GM06990 (cell line): ENCODE measurements at regions not wholly inside any gene's neighbourhood (a gene's known extent, or its start where the extent isn't known, plus 50 kb on each side); places are given as distances from the start of the nearest gene placed in this dataset.

Source experiments
- DNase-seq: peaks from one replicate; pipeline ENCODE4 v3.0.0-alpha.2; 2011; ENCODE audit not compliant: insufficient read length; ENCODE audit errors: extremely low read depth
- H3K27me3 ChIP-seq: replicated peaks from 2 replicates; pipeline ENCODE4 v1.6.0; 2011; ENCODE audit warnings: low read length; ENCODE audit not compliant: control insufficient read depth, insufficient read depth
- H3K36me3 ChIP-seq: 2 replicates; pipeline ENCODE4 v1.5.1; 2011; ENCODE audit warnings: low read length; ENCODE audit not compliant: control insufficient read depth, insufficient read depth
- H3K4me3 ChIP-seq: replicated peaks from 2 replicates; pipeline ENCODE4 v1.5.1; 2011; ENCODE audit warnings: low read depth, mild to moderate bottlenecking, control low read depth, low read length
- TF ChIP-seq, protein P1 (sequence below): IDR thresholded peaks from 2 replicates; pipeline ENCODE4 v1.5.1; 2011; ENCODE audit warnings: low read length, control low read depth, mild to moderate bottlenecking, inconsistent platforms; ENCODE audit not compliant: insufficient read depth, poor library complexity, severe bottlenecking

DNA sequence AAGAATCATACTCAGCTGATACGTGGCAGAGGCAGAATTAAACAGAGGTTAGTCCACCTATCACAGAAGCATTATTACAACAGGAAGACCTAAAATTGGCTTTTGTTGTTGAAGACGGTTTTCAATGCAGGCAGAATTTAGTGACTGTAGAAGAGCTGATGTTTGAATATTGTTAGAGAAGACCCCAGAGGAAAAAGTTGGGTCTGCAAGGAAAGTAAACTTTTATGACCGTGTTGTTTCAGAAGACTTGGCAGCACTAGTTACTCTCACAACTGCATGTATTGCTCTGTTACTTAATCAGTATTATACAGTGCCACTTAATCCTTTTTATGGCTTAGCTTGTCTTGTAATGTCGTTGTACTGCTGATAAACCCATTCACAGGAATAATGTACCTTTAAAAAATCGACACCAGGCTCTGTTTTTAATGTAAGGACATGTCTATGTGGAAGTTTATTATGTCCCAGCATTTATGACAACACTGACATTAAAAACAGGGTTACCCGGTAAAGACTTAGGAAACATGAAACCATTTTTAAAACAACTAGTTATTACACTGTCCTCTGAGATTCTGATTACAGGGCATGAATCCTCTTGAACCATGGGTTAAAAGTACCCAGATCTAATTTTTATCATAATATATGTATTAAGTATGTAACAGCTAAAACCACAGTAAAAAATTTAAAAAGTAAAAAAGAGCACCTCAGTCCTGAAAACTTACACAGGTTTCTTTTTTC is 235.4 kb downstream of the TTLL7 start:
- no peaks in the 10 kb centered on the region for H3K36me3 ChIP-seq
- TF ChIP-seq, protein P1, sequence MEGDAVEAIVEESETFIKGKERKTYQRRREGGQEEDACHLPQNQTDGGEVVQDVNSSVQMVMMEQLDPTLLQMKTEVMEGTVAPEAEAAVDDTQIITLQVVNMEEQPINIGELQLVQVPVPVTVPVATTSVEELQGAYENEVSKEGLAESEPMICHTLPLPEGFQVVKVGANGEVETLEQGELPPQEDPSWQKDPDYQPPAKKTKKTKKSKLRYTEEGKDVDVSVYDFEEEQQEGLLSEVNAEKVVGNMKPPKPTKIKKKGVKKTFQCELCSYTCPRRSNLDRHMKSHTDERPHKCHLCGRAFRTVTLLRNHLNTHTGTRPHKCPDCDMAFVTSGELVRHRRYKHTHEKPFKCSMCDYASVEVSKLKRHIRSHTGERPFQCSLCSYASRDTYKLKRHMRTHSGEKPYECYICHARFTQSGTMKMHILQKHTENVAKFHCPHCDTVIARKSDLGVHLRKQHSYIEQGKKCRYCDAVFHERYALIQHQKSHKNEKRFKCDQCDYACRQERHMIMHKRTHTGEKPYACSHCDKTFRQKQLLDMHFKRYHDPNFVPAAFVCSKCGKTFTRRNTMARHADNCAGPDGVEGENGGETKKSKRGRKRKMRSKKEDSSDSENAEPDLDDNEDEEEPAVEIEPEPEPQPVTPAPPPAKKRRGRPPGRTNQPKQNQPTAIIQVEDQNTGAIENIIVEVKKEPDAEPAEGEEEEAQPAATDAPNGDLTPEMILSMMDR, result no peak
- no peak for DNase-seq
- no peak overlapping the region for H3K4me3 ChIP-seq
- no peaks in the 10 kb centered on the region for H3K27me3 ChIP-seq

DNA sequence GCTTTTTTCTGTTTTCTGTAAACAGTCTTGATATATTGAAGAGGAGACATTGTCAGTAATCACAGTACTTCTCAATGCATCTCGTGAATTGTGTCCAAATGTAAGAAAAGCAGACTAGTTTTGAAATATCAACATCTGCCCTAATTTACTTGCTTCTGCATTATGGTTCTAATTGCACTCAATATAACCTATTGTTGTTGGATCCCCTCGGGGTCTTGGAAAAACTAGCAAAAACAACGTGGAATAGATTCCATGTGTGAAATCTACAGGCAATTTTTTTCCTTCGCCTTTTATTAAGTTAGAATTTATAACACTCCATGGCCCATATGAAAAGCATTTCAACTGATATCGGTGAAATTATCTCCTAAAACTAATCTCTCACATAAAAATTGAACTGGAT is 236.5 kb downstream of the TTLL7 start:
- DNase-seq, result no peak
- TF ChIP-seq, protein P1, result no peak
- Histone ChIP-seq H3K4me3 (no peak overlapping the region), H3K36me3 (no peaks in the 10 kb centered on the region), H3K27me3 (no peaks in the 10 kb centered on the region)

DNA sequence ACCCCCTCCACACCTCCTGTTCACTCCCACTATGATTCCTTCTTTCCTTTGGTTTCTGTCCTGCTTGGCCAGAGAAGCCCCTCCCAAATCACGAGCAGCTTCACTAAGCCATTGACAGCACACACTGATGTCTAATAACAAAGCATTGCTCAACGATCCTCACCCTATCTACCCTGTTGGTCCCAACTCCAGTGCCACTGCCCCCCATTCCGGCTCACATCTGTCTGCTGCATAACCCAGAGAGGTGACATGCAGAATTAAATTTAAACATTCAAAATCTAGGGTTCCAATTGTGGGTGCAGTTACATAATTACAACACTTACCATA is 236.9 kb downstream of the TTLL7 start:
- no peak for DNase-seq
- Histone ChIP-seq H3K4me3 (no peak overlapping the region), H3K36me3 (no peaks in the 10 kb centered on the region), H3K27me3 (no peaks in the 10 kb centered on the region)
- TF ChIP-seq, protein P1, result no peak

GRCh38 chr1:83761167-83762038 is 237.5 kb downstream of the TTLL7 start:
- no peaks in the 10 kb centered on the region for H3K27me3 ChIP-seq

GRCh38 chr1:83760226-83761021 is 238.5 kb downstream of the TTLL7 start:
- no peak overlapping the region for H3K4me3 ChIP-seq

More at GRCh38 chr1:83761167-83762038, 237.5 kb downstream of the TTLL7 start:
- no peaks in the 10 kb centered on the region for H3K36me3 ChIP-seq
- TF ChIP-seq, protein P1, result no peak
- no peak overlapping the region for H3K4me3 ChIP-seq
- DNase-seq, result peak; percentile 64

More at GRCh38 chr1:83760226-83761021, 238.5 kb downstream of the TTLL7 start:
- Histone ChIP-seq H3K36me3 (no peaks in the 10 kb centered on the region), H3K27me3 (no peaks in the 10 kb centered on the region)
- DNase-seq, result no peak
- TF ChIP-seq, protein P1, result no peak
